ENCODE measurements at regions not wholly inside any gene's neighbourhood (a gene's known extent, or its start where the extent isn't known, plus 50 kb on each side); places are given as distances from the start of the nearest gene placed in this dataset.

GRCh38 chr19:28027116-28027515 lies 1185.8 kb downstream of the UQCRFS1 start:
- no peak for DNase-seq

DNA sequence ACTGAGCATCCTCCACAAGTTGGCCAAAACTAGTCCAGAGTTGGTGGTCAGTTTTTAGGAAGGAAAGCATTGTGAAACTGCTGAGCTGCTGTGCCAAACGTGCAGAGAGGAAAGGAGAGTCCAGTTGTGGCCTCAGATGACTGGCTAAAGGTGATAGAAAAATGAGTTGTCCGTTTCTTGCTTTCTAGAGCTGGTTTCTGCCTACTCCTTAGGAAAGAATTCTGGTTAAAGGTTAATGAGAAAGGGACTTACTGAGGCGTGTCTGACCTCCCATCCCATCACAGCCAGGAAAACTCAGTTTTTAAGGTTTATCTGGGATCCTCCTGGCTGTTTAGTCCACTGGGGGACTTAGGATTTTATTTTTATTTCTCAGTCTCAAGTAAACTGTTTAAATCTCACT lies 1186.3 kb downstream of the UQCRFS1 start:
- DNase-seq = no peak

DNA sequence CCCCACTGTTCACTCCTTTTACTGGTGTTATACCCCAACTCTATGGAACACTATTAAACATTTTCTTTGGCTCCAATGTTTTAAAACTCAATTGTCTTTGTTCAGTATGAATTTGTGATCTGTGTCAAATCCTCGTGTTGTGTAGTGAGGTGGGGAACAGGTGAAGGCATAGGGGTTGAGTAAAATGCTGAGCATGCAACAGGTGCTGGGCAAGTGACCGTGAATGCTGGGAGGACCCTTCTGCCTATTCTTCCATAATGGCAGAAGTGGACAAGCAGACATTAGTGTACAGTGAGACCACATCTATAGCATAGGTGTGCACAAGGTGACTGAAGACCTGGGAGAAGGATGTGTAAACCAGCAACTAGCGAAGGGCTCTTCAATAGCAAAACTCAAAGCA lies 1188.0 kb downstream of the UQCRFS1 start:
- DNase-seq = no peak

DNA sequence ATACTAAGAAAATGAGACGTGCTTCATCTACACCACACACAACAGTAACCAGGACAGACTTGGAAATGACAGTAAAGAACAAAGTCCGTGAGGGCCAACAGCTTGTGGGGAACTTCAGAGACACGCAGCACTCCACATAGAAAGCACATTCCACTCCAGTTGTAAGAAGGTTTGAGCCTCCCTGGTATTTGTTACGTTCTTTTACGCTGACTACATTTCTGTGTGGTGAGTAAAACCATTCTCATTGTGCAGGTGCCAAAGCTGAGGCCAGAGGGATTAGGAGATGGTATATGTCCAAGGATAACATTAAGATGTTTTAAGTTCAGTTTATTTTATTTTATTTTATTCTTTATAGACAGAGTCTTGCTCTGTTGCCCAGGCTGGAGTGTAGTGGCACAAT lies 1189.9 kb downstream of the UQCRFS1 start:
- no peak for DNase-seq

DNA sequence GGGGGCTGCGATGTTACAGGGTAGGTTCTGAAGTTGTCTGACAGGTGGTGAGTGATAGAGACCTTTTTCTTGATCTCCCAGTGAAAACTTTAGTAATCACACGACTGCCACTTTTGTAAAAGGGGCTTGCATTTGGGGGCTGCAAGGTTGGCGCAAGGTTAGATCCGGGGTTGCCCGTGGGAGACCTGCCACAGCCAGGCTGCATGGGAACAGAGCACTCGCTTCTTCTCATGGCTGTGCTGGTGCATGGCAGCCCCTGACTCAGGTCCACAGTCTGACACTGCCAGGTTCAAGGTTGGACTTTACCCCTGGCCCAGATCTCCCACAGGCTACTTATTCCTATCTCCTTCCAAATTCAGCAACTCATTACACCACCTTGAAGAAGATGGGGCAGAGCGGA lies 1190.4 kb downstream of the UQCRFS1 start:
- DNase-seq = no peak

DNA sequence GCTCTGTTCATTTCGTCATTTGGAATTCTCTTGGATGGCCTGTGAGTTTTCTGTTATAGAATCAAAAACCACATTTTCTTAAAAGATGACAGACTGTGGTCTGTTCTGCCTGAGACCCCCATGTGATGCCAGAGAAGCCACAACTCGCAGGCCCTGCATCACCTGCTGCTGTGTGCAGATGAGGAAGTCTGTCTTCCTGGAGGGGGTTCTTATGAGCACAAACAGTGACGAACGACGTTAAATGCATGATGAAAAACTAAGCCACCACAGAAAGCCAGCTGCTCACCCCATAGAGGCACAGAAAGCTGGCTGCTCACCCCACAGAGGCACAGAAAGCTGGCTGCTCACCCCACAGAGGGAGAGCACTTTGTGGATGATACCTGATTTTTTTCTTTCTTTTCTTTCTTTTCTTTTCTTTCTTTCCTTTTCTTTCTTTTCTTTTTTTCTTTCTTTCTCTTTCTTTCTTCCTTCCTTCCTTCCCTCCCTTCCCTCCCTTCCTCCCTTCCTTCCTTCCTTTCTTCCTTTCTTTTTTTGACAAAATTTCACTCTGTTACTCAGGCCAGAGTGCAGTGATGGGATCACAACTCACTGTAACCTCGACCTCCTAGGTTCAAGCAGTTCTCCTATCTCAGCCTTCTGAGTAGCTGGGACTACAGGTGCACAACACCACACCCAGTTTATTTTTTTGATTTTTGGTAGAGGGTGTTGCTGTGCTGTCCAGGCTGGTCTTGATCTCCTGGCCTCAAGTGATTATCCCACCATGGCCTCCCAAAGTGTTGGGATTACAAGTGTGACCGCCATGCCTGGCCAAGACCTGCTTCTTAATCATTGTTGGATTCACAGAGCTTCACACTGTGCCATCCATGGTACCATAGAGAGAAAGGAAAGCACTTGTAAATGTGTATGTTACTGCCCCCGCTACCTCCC lies 1191.4 kb downstream of the UQCRFS1 start:
- DNase-seq = peak; percentile 8

GRCh38 chr19:28020619-28021258 lies 1192.2 kb downstream of the UQCRFS1 start:
- DNase-seq = no peak

- DNase-seq = no peak
These were observed 1193.0 kb downstream of the UQCRFS1 start for GRCh38 chr19:28019901-28020300.

DNA sequence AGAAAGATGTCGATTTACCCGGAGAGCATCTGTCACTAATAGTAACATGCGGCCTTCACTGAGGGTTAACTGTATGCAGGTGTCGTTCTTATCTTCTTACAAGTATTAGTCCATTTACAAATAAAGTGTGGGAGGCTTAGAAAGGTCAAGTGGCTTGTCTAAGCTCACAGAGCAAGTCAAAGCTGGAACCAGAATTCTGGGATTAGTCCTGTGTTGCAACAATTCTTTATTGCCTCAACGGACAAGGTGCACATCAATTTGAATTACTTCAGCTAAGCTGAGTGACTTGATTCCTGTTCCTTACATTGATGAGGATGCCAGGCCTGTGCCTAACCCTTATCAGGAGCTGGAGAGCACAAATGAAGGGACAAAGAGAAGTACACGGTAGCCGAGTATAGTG lies 1193.6 kb downstream of the UQCRFS1 start:
- DNase-seq = no peak

DNA sequence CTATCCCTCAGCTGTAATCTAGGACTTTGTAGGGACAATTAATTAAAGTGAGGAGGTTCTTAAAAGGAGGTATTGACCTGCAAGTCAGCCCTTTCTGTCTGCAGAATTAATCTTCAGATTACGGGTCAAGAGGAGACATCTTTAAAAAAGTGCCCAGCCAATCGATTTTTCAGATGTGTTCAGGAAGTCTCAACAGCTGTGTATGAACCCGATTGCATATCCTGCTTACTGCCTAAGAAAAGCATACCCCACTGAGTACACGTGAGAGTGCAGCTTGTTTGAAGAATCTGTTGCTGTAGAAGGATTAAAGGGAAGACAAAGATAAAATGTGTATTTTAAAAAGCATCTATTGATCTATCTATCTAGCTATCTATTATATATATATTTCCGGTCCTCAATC lies 1194.5 kb downstream of the UQCRFS1 start:
- no peak for DNase-seq

GRCh38 chr19:28014615-28015405 lies 1198.1 kb downstream of the UQCRFS1 start:
- DNase-seq = no peak

GRCh38 chr19:28012361-28012760 lies 1200.6 kb downstream of the UQCRFS1 start:
- DNase-seq = no peak

DNA sequence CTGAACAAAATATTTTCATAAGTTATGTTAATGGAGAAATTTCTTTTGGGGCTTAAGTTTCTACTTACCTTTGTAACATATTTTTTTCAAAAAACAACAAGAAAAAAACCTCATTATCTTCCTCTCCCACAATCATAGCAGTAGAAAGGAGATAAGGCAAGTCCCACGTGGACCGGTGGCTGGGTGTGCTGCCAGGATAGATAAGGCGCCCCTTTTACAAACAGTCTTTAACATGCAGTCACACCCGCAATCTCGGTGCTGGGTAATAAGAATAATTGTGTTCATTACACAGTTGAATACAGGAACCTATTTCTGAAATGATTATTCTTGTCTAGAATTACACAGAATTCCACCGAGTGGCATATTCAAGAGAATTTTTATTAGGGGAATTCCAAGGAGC lies 1202.3 kb downstream of the UQCRFS1 start:
- no peak for DNase-seq

GRCh38 chr19:28009696-28010095 lies 1203.3 kb downstream of the UQCRFS1 start:
- no peak for DNase-seq

- DNase-seq = no peak
These were observed 1204.3 kb downstream of the UQCRFS1 start for GRCh38 chr19:28008695-28009094.

DNA sequence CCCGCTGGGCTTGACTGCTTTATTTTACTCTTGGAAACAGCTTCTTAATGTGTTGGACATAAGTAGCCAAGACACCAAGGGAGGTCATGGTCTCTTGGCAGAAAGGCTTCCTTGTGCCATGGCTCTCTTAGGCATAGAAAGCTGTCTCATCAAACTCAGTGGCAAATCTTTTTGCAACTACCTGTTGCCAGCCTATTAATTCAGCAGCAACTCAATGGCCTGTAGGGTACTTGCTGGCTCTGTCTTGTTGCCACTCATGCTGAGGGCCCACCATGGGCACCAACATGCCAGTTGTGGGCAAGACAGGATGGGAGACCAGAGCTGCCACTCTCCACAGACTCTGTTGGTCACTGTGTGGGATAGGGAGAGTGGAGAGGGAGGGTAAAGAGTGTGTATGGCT lies 1209.4 kb downstream of the UQCRFS1 start:
- DNase-seq = no peak

DNA sequence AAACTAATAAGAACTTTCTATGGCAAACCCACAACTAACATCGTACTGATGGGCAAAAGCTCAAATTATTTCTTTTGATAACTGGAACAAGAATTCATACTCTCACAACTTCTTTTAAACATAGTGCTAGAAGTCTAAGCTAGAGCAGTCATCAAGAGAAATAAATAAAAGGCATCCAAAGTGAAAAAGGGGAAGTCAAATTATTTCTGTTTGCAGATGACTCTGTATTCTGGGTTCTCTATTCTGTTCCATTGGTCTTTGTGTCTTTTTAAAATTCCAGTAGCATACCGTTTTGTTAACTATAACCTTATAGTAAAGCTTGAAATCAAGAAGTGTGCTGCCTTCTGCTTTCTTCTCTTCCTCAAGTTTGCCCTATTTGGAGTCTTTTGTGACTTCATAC lies 1215.9 kb downstream of the UQCRFS1 start:
- peak; percentile 63 for DNase-seq

DNA sequence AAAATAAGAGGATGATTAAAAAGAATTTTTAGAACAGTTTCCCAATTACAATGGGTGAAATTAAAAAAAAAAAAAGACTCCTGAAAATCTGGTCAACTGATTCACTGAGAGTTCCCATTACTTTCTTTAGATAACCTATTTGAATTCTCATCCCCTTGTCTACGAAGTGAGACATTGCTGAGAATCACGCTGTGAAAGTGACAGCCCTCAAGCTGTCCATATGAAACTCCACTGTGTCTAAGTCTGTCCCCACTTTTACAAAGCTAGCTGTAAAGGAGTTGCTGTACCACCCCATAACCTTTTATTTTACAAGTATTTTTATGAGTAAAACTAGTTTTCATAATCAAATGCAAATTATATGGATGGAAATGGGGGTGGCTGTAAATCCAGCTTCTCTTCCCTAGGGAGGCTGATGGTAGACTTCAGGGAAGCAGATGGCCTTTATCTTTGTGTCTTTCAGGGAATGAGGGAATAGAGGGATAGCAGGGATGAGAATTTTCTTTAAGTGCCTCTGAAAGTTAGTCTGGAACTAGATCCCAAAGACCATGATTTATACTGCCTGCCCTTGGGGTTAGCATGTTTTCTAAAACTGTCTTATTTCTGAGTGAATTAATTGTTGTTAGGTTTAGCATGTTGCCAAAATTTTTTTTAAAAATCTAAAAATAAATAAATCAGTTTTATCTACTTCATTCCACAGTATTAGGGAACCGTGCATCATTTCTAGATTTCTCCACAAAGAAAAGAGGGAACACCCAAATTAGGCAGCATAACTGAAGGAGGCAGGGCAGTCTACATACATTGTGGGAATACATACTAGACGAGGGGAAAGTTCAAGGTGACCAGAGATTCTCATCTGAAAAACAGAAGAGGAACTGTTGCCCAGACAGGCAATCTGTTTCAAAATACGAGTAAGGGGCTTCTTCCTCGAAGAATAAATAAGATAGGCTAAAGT lies 1219.1 kb downstream of the UQCRFS1 start:
- DNase-seq = no peak

DNA sequence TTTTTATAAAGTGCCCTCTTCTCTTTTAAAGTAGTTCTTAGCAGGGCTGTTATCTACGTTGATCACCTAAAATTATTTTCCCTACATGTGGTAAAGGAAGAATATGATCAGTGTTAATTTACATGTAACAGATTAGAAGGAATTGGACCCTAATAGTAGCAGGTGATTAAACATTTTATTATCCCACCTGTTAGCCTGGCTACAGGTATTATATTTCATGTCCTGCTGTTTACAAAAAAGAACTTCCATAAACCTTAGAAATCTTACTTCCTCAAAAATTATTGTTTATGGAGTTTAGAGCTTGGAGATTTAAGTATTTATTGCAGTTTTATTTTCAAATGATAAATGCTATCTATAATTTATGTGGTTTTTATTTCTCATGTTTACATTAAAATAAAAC lies 1226.7 kb downstream of the UQCRFS1 start:
- DNase-seq = no peak

- DNase-seq = no peak
These were observed 1237.4 kb downstream of the UQCRFS1 start for GRCh38 chr19:27975419-27976005.

- DNase-seq = peak; percentile 40
These were observed 1238.9 kb downstream of the UQCRFS1 start for GRCh38 chr19:27974082-27974513.

Data from MV-4-11 (cell line).